GM12873 (cell line): ENCODE measurements at regions not wholly inside any gene's neighbourhood (a gene's known extent, or its start where the extent isn't known, plus 50 kb on each side); places are given as distances from the start of the nearest gene placed in this dataset.

ENCODE experiments used
- CTCF ChIP-seq: IDR thresholded peaks from 2 replicates; pipeline ENCODE4 v1.5.1; 2012; ENCODE audit warnings: low read depth, mild to moderate bottlenecking, moderate library complexity, low read length, control low read depth; ENCODE audit not compliant: insufficient read depth; ENCODE audit errors: missing control alignments

GRCh38 chr13:74259641-74260040, 125.4 kb upstream of the KLF12 start:
- TF ChIP-seq CTCF, result no peak

GRCh38 chr13:74258961-74259360, 124.8 kb upstream of the KLF12 start:
- TF ChIP-seq CTCF, result no peak

- no peak for TF ChIP-seq CTCF
These were observed 122.8 kb upstream of the KLF12 start for GRCh38 chr13:74256969-74257368.

- TF ChIP-seq CTCF, result no peak
These were observed 119.0 kb upstream of the KLF12 start for GRCh38 chr13:74253161-74253560.

GRCh38 chr13:74251778-74252519, 117.7 kb upstream of the KLF12 start:
- TF ChIP-seq CTCF, result no peak

GRCh38 chr13:74250738-74251190, 116.6 kb upstream of the KLF12 start:
- TF ChIP-seq CTCF, result no peak

GRCh38 chr13:74248477-74248876, 114.3 kb upstream of the KLF12 start:
- TF ChIP-seq CTCF, result no peak

GRCh38 chr13:74246487-74246886, 112.3 kb upstream of the KLF12 start:
- no peak for TF ChIP-seq CTCF
